ENCODE measurements at regions not wholly inside any gene's neighbourhood (a gene's known extent, or its start where the extent isn't known, plus 50 kb on each side); places are given as distances from the start of the nearest gene placed in this dataset.

GRCh38 chr1:239306426-239306825 lies 79.9 kb upstream of the CHRM3 start:
- TF ChIP-seq CTCF (tag by site-specific recombination; IDR thresholded peaks at IDR 0.05) (no peak), YY1 (tag by site-specific recombination; IDR thresholded peaks at IDR 0.05) (no peak), PBX3 (CRISPR knock-in tag; IDR thresholded peaks at IDR 0.05) (no peak), ZNF114 (tag by site-specific recombination; IDR thresholded peaks at IDR 0.05) (no peak), ZNF19 (tag by site-specific recombination; IDR thresholded peaks at IDR 0.05; ENCODE audit: low read depth) (no peak), SALL2 (tag by site-specific recombination; IDR thresholded peaks at IDR 0.05; ENCODE audit: borderline replicate concordance) (no peak), ZNF18 (tag by site-specific recombination; IDR thresholded peaks at IDR 0.05) (no peak), ZNF658 (tag by site-specific recombination; IDR thresholded peaks at IDR 0.05) (no peak), ZBTB10 (tag by site-specific recombination; IDR thresholded peaks at IDR 0.05) (no peak), ZNF423 (tag by site-specific recombination; IDR thresholded peaks at IDR 0.05) (no peak), PATZ1 (tag by site-specific recombination; IDR thresholded peaks at IDR 0.05) (no peak), ZNF292 (tag by site-specific recombination; IDR thresholded peaks at IDR 0.05; ENCODE audit: borderline replicate concordance, low read depth) (no peak)
